Heart right ventricle (tissue), 16 donors: ENCODE measurements at regions not wholly inside any gene's neighbourhood (a gene's known extent, or its start where the extent isn't known, plus 50 kb on each side); places are given as distances from the start of the nearest gene placed in this dataset.

ENCODE experiments used
- ATAC-seq, 8 donors: fragments of 200-7000 bp; cut with Tn5 transposase; one replicate each; pipeline ENCODE4 v1.9.1; 2020; ENCODE audit warnings: mild to moderate bottlenecking in 8 of 8, moderate library complexity in 8 of 8, moderate number of reproducible peaks in 1 of 8
- DNase-seq, 2 donors: peaks; one replicate each; pipeline ENCODE4 v3.0.0-alpha.2; 2020
- H3K27ac ChIP-seq, 10 donors: fragments of 200-600 bp; sonication (generic) in 2 of 10; one replicate each; pipeline versions ENCODE4 v1.5.0 to v1.8.0; 2020 to 2022; ENCODE audit warnings: mild to moderate bottlenecking in 3 of 10
- H3K27me3 ChIP-seq, 7 donors: fragments of 200-600 bp; one replicate each; pipeline ENCODE4 v1.8.0; 2021 to 2022; ENCODE audit warnings: mild to moderate bottlenecking in 2 of 7
- H3K36me3 ChIP-seq, 9 donors: fragments of 200-600 bp; sonication (generic) in 1 of 9; one replicate each; pipeline versions ENCODE4 v1.5.0 to v1.8.0; 2020 to 2022; ENCODE audit warnings: mild to moderate bottlenecking in 2 of 9
- H3K4me1 ChIP-seq, 9 donors: fragments of 200-600 bp; sonication (generic) in 1 of 9; one replicate each; pipeline versions ENCODE4 v1.5.0 to v1.8.0; 2020 to 2022; ENCODE audit warnings: mild to moderate bottlenecking in 4 of 9
- H3K4me3 ChIP-seq, 10 donors: fragments of 200-600 bp; sonication (generic) in 2 of 10; one replicate each; pipeline versions ENCODE4 v1.5.0 to v1.8.0; 2020 to 2022; ENCODE audit warnings: mild to moderate bottlenecking in 7 of 10, moderate library complexity in 2 of 10
- H3K9me3 ChIP-seq, 11 donors: fragments of 200-600 bp in 10 of 11; sonication (generic) in 2 of 11; one replicate each; pipeline versions ENCODE4 v1.5.0 to v1.8.0; 2013 to 2022; ENCODE audit warnings: mild to moderate bottlenecking in 2 of 11, control low read depth in 1 of 11, moderate library complexity in 1 of 11
- CTCF ChIP-seq, 9 donors: fragments of 200-600 bp; sonication (generic) in 2 of 9; IDR thresholded peaks; one replicate each; pipeline versions ENCODE4 v1.5.0 to v1.8.0; 2021 to 2022; ENCODE audit warnings: antibody characterized with exemption in 9 of 9, mild to moderate bottlenecking in 5 of 9, moderate library complexity in 1 of 9
- WGBS, 2 donors: extraction: QIAGEN DNeasy Blood & Tissue Kit; methylation state at CpG; one replicate each; pipeline ENCODE4 v1.1.7; 2013; ENCODE audit warnings: inconsistent platforms in 1 of 2; 5-methylcytosine and 5-hydroxymethylcytosine counted together
- intact Hi-C, 10 donors: fragments of 100-400 bp; cut with DNase I; formaldehyde crosslinking; loops; one replicate each; pipeline versions ENCODE4 v1.11.1 to v1.14.2; 2022
- donor health status: Arrhythmogenic right ventricular cardiomyopathy.
- donor health status: ischemic (EF 13 %, LVEDD 7.1; RV severe dilation, severe dysfunction).
- donor health status: healthy with polysubstance abuse.
- donor health status: DM: no; HTN: yes; CAD: no.
- donor health status: DM: no; HTN: no; CAD: no.
- donor health status: ischemic (EF 25% LVEDD 6.9; RV normal size, moderate dysfunction).
- donor health status: ischemic (EF 25% LVEDD 5.7; RV mildly dilated, moderate dysfunction).
- donor health status: healthy.
- donor health status: DM: yes; HTN: yes; CAD: no.
- donor health status: Ischemic cardiomyopathy.
- donor health status: ischemic (EF 35%, LVEDD 5.7; RV mildly dilated, moderate dysfunction).
- donor health status: nonischemic (EF 11% LVEDD 7.7; RV severe dilation, severe dysfunction).
- donor health status: DM: yes; HTN: yes; CAD: no.
- donor health status: PGD.
- donor health status: ischemic (EF 29% LVEDD 5.4; RV normal size, mild dysfunction).
- donor health status: nonischemic (EF 23%, LVEDD 6.1; RV moderate dilation, normal function).

GRCh38 chr10:88028654-88029053, 165.2 kb downstream of the PTEN start:
- ATAC-seq (no peak), DNase-seq (no peak)
- no peaks in the 10 kb centered on the region for H3K36me3 ChIP-seq
- intact Hi-C loops, result no loop called here
- H3K27me3 ChIP-seq, result no peaks in the 10 kb centered on the region
- WGBS, 2 donors, result 83 to 93% methylated on average over 1 of the region's 1 CpG
- H3K4me1 ChIP-seq, result peaks cover 0 to 21% (median 0%) of the 10 kb centered on the region in 9 donors
- H3K9me3 ChIP-seq, result no peaks in the 10 kb centered on the region
- TF ChIP-seq CTCF (IDR thresholded peaks at IDR 0.05), result no peak
- H3K27ac ChIP-seq, result peak overlapping the region in 1 of 10 donors; percentile 56
- no peak overlapping the region for H3K4me3 ChIP-seq

GRCh38 chr10:88032566-88032965, 169.1 kb downstream of the PTEN start:
- TF ChIP-seq CTCF (IDR thresholded peaks at IDR 0.05), result no peak
- no peaks in the 10 kb centered on the region for H3K36me3 ChIP-seq
- no peak overlapping the region for H3K27ac ChIP-seq
- peaks cover 0 to 21% (median 0%) of the 10 kb centered on the region in 9 donors for H3K4me1 ChIP-seq
- DNase-seq, result no peak
- intact Hi-C loops, result no loop called here
- 51 to 66% methylated on average over 1 of the region's 1 CpG for WGBS, 2 donors
- H3K4me3 ChIP-seq, result no peak overlapping the region
- H3K9me3 ChIP-seq, result no peaks in the 10 kb centered on the region
- no peak for ATAC-seq
- no peaks in the 10 kb centered on the region for H3K27me3 ChIP-seq

- Histone ChIP-seq H3K9me3 (no peaks in the 10 kb centered on the region), H3K4me1 (peaks cover 0 to 18% (median 0%) of the 10 kb centered on the region in 9 donors), H3K27me3 (no peaks in the 10 kb centered on the region), H3K27ac (no peak overlapping the region), H3K4me3 (no peak overlapping the region), H3K36me3 (no peaks in the 10 kb centered on the region)
- no peak for DNase-seq
- TF ChIP-seq CTCF (IDR thresholded peaks at IDR 0.05), result no peak
- 86 to 87% methylated on average over 3 of the region's 3 CpGs for WGBS, 2 donors
- intact Hi-C loops, result no loop called here
- ATAC-seq, result no peak
Observed at GRCh38 chr10:88033385-88033784, 170.0 kb downstream of the PTEN start.

GRCh38 chr10:88033793-88034192, 170.4 kb downstream of the PTEN start:
- Histone ChIP-seq H3K9me3 (no peaks in the 10 kb centered on the region), H3K27ac (no peak overlapping the region), H3K4me3 (no peak overlapping the region), H3K27me3 (no peaks in the 10 kb centered on the region), H3K36me3 (no peaks in the 10 kb centered on the region), H3K4me1 (peaks cover 0 to 14% (median 0%) of the 10 kb centered on the region in 9 donors)
- intact Hi-C loops, result no loop called here
- DNase-seq (no peak), ATAC-seq (peak in 2 of 8 donors; percentile 25 to 28)
- WGBS, 2 donors, result 76 to 79% methylated on average over 4 of the region's 4 CpGs
- no peak for TF ChIP-seq CTCF (IDR thresholded peaks at IDR 0.05)
